ENCODE measurements at regions not wholly inside any gene's neighbourhood (a gene's known extent, or its start where the extent isn't known, plus 50 kb on each side); places are given as distances from the start of the nearest gene placed in this dataset.

GRCh38 chr3:147132168-147132567, 274.2 kb downstream of the ZIC4 start:
- TF ChIP-seq YY1 (IDR thresholded peaks at IDR 0.05; ENCODE audit: low read depth, low read length) (no peak), CTCF (IDR thresholded peaks at IDR 0.05 in 2 of 3, conservative IDR thresholded peaks at IDR 0.05 in 1 of 3; ENCODE audit: control insufficient read depth in 2 of 3, extremely low read depth in 1 of 3, insufficient read depth in 1 of 3, low read depth in 3 of 3, low read length in 3 of 3) (no peak), ETV6 (conservative IDR thresholded peaks at IDR 0.05 in 1 of 2, IDR thresholded peaks at IDR 0.05 in 1 of 2; ENCODE audit: borderline replicate concordance in 1 of 2, low read depth in 1 of 2) (no peak), HDGF (IDR thresholded peaks at IDR 0.05) (no peak), SREBF1 (IDR thresholded peaks at IDR 0.05; ENCODE audit: low read length) (no peak)
